Fibroblast of lung (primary cell): ENCODE measurements at regions not wholly inside any gene's neighbourhood (a gene's known extent, or its start where the extent isn't known, plus 50 kb on each side); places are given as distances from the start of the nearest gene placed in this dataset.

ENCODE experiments used
- DNase-seq, 2 donors: peaks; one replicate each; pipeline versions ENCODE4 v3.0.0 to v3.0.0-alpha.2; 2010; ENCODE audit warnings: low read depth in 2 of 2
- H2AFZ ChIP-seq: 2 replicates; pipeline ENCODE4 v1.5.1; 2012; ENCODE audit warnings: low read length, control low read depth, inconsistent platforms
- H3K27ac ChIP-seq: 2 replicates; pipeline ENCODE4 v1.5.1; 2011; ENCODE audit warnings: low read length, control low read depth; ENCODE audit not compliant: insufficient read depth
- H3K27me3 ChIP-seq: 2 replicates; pipeline ENCODE4 v1.5.1; 2011; ENCODE audit warnings: mild to moderate bottlenecking, low read length; ENCODE audit not compliant: control insufficient read depth, insufficient read depth
- H3K36me3 ChIP-seq: 2 replicates; pipeline ENCODE4 v1.5.1; 2011; ENCODE audit warnings: low read length; ENCODE audit not compliant: control insufficient read depth, insufficient read depth
- H3K4me1 ChIP-seq: 2 replicates; pipeline ENCODE4 v1.5.1; 2011; ENCODE audit warnings: low read length; ENCODE audit not compliant: control insufficient read depth, insufficient read depth; ENCODE audit errors: extremely low read depth
- H3K4me2 ChIP-seq: 2 replicates; pipeline ENCODE4 v1.5.1; 2011; ENCODE audit warnings: low read length, control low read depth; ENCODE audit not compliant: insufficient read depth; ENCODE audit errors: extremely low read depth
- H3K4me3 ChIP-seq, 4 experiments: fragments of 200-600 bp in 1 of 4; sonication (generic) in 1 of 4; replicated peaks in 1 of 4; 2 replicates each; pipeline ENCODE4 v1.5.1; 2011 to 2016; ENCODE audit warnings: low read length in 4 of 4, low read depth in 3 of 4, mild to moderate bottlenecking in 3 of 4, control low read depth in 2 of 4, inconsistent platforms in 1 of 4, mixed read lengths in 1 of 4; ENCODE audit not compliant: insufficient read depth in 1 of 4; ENCODE audit errors: control extremely low read depth in 1 of 4
- H3K79me2 ChIP-seq: 2 replicates; pipeline ENCODE4 v1.5.1; 2012; ENCODE audit warnings: mild to moderate bottlenecking, low read length, inconsistent platforms; ENCODE audit not compliant: control insufficient read depth, insufficient read depth
- H3K9ac ChIP-seq: 2 replicates; pipeline ENCODE4 v1.5.1; 2011; ENCODE audit warnings: mild to moderate bottlenecking, low read length, control low read depth; ENCODE audit not compliant: insufficient read depth
- H3K9me3 ChIP-seq: 2 replicates; pipeline ENCODE4 v1.5.1; 2012; ENCODE audit warnings: low read depth, low read length; ENCODE audit not compliant: control insufficient read depth, insufficient read depth
- H4K20me1 ChIP-seq: 2 replicates; pipeline ENCODE4 v1.5.1; 2011; ENCODE audit warnings: low read length; ENCODE audit not compliant: control insufficient read depth, insufficient read depth; ENCODE audit errors: extremely low read depth
- CTCF ChIP-seq, 2 donors: IDR thresholded peaks in 1 of 2; conservative IDR thresholded peaks in 1 of 2; 1 replicate in 1 of 2; 2 replicates in 1 of 2; pipeline ENCODE4 v1.5.1; 2011 to 2012; ENCODE audit warnings: low read length in 2 of 2, control low read depth in 1 of 2, inconsistent platforms in 1 of 2, low read depth in 1 of 2, mild to moderate bottlenecking in 1 of 2
- EZH2 ChIP-seq: IDR thresholded peaks from 2 replicates; pipeline ENCODE4 v1.5.1; 2012; ENCODE audit warnings: low read length, control low read depth, mild to moderate bottlenecking; ENCODE audit errors: missing control alignments

GRCh38 chr19:29305268-29305667 lies 92.3 kb upstream of the UQCRFS1 start:
- Histone ChIP-seq H2AFZ (no peak overlapping the region), H3K27ac (no peak overlapping the region), H4K20me1 (no peaks in the 10 kb centered on the region), H3K79me2 (no peaks in the 10 kb centered on the region), H3K4me3 (no peak overlapping the region), H3K36me3 (no peaks in the 10 kb centered on the region), H3K9me3 (no peaks in the 10 kb centered on the region), H3K4me2 (no peak overlapping the region), H3K9ac (no peak overlapping the region), H3K4me1 (no peaks in the 10 kb centered on the region), H3K27me3 (no peaks in the 10 kb centered on the region)
- no peak for TF ChIP-seq CTCF (conservative IDR thresholded peaks at IDR 0.05 in 1 of 2, IDR thresholded peaks at IDR 0.05 in 1 of 2; ENCODE audit: low read depth in 1 of 2, low read length in 2 of 2)
- DNase-seq = no peak

DNA sequence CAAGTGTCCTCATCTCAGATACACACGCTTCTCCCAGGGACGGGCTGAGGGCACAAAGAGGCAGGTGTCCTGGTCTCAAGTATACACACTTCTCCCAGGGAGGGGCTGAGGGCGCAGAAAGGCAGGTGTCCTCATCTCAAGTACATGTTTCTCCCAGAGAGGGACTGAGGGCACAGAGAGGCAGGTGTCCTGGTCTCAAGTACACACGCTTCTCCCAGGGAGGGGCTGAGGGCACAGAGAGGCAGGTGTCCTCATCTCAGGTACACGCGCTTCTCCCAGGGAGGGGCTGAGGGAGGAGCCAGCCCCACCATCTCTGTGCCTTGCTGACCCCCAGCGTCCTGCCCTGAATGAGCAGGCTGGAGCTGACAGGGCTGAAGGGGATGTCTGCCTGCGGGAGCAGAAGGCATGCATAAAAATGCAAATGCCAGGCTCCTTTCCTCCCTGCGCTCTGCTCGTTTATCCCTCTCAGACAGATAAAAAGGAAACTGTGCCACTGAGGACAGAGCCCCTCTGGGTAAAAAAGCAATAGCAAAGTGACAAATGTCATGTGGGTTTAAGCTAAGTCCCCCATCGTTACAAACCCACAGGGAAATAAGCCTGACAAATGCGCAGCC lies 96.1 kb upstream of the UQCRFS1 start:
- Histone ChIP-seq H3K4me2 (no peak overlapping the region), H3K4me1 (no peaks in the 10 kb centered on the region), H3K79me2 (no peaks in the 10 kb centered on the region), H4K20me1 (no peaks in the 10 kb centered on the region), H3K4me3 (no peak overlapping the region), H2AFZ (no peak overlapping the region), H3K36me3 (no peaks in the 10 kb centered on the region), H3K27ac (no peak overlapping the region), H3K9me3 (no peaks in the 10 kb centered on the region), H3K9ac (no peak overlapping the region), H3K27me3 (no peaks in the 10 kb centered on the region)
- no peak for DNase-seq
- TF ChIP-seq CTCF (conservative IDR thresholded peaks at IDR 0.05 in 1 of 2, IDR thresholded peaks at IDR 0.05 in 1 of 2; ENCODE audit: low read depth in 1 of 2, low read length in 2 of 2) = no peak
- no peak for TF ChIP-seq EZH2

GRCh38 chr19:29309637-29310036 lies 96.7 kb upstream of the UQCRFS1 start:
- no peaks in the 10 kb centered on the region for H3K4me1 ChIP-seq
- H4K20me1 ChIP-seq = no peaks in the 10 kb centered on the region
- no peak overlapping the region for H3K27ac ChIP-seq
- H3K27me3 ChIP-seq = no peaks in the 10 kb centered on the region
- no peak overlapping the region for H3K4me2 ChIP-seq
- TF ChIP-seq CTCF (conservative IDR thresholded peaks at IDR 0.05 in 1 of 2, IDR thresholded peaks at IDR 0.05 in 1 of 2; ENCODE audit: low read depth in 1 of 2, low read length in 2 of 2) = no peak
- no peak for TF ChIP-seq EZH2
- no peaks in the 10 kb centered on the region for H3K79me2 ChIP-seq
- no peaks in the 10 kb centered on the region for H3K9me3 ChIP-seq
- H3K9ac ChIP-seq = no peak overlapping the region
- no peaks in the 10 kb centered on the region for H3K36me3 ChIP-seq
- H3K4me3 ChIP-seq = no peak overlapping the region
- H2AFZ ChIP-seq = no peak overlapping the region
- DNase-seq = no peak
